Peyer's patch (tissue), 4 donors: ENCODE measurements at regions not wholly inside any gene's neighbourhood (a gene's known extent, or its start where the extent isn't known, plus 50 kb on each side); places are given as distances from the start of the nearest gene placed in this dataset.

Experiments
- DNase-seq, 3 donors: peaks; one replicate each; pipeline ENCODE4 v3.0.0-alpha.2; 2017 to 2019
- H3K27ac ChIP-seq, 4 donors: fragments of 200-600 bp; sonication (generic); one replicate each; pipeline ENCODE4 v1.5.1; 2016 to 2019
- H3K27me3 ChIP-seq, 2 donors: fragments of 200-600 bp; sonication (generic); one replicate each; pipeline ENCODE4 v1.5.1; 2019
- H3K36me3 ChIP-seq, 3 donors: fragments of 200-600 bp; sonication (generic); one replicate each; pipeline ENCODE4 v1.5.1; 2016 to 2019
- H3K4me1 ChIP-seq, 4 donors: fragments of 200-600 bp; sonication (generic); one replicate each; pipeline ENCODE4 v1.5.1; 2016 to 2019
- H3K4me3 ChIP-seq, 4 donors: fragments of 200-600 bp; sonication (generic); 1 replicate in 3 of 4; 2 replicates in 1 of 4; pipeline ENCODE4 v1.5.1; 2016 to 2019; ENCODE audit warnings: mild to moderate bottlenecking in 1 of 4
- H3K9me3 ChIP-seq, 4 donors: fragments of 200-600 bp; sonication (generic); one replicate each; pipeline ENCODE4 v1.5.1; 2016 to 2019; ENCODE audit warnings: mild to moderate bottlenecking in 1 of 4
- POLR2A ChIP-seq, 2 donors: fragments of 450-650 bp; IDR thresholded peaks; one replicate each; pipeline ENCODE4 v1.5.1; 2017; ENCODE audit warnings: antibody characterized with exemption in 2 of 2, mild to moderate bottlenecking in 2 of 2, moderate library complexity in 2 of 2
- TF ChIP-seq, protein P1 (sequence below), 6 experiments: fragments of 450-650 bp in 4 of 6; fragments of 200-600 bp in 2 of 6; sonication (generic) in 1 of 6; IDR thresholded peaks; one replicate each; pipeline ENCODE4 v1.5.1; 2017 to 2019; ENCODE audit warnings: antibody characterized with exemption in 6 of 6, mild to moderate bottlenecking in 3 of 6, moderate library complexity in 1 of 6

DNA sequence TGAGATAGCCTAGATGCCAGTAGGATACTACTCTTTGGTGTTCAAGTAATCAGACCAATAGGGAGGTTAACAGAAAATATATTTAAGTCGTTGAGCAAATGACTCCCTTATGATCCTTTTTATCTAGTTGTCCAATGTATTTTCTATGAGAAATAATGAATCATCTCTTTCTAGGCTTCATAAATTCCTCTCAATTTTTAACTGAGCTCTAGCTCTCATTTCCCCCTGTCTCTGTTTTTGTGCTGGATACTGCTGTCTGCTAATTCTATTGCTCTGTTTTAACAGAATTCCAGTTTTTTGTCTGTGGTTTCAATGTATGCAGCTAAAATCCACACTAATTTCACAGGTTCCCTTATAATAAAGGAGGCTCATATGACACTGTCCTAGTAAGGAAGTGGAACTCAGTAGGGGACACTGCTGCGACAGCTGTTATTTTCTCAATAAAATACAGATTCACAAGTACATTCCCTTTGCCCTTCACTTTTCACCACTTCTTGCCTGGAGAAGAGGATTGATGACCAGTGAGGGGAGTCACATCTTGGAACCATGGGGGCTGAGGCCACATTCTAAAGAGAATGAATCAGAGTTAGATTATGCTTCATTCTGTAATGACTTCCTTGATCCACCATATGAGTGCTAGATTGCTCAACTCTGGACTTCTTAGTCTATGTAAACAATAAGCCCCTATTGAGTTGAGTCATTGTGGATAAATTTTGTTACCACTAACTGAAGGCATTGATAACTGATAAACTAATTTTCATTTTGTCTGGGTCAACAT lies 558.7 kb upstream of the KCNMB2 start:
- H3K27me3 ChIP-seq = no peaks in the 10 kb centered on the region
- H3K4me3 ChIP-seq = no peak overlapping the region
- no peak overlapping the region for H3K27ac ChIP-seq
- DNase-seq = no peak
- TF ChIP-seq, protein P1, sequence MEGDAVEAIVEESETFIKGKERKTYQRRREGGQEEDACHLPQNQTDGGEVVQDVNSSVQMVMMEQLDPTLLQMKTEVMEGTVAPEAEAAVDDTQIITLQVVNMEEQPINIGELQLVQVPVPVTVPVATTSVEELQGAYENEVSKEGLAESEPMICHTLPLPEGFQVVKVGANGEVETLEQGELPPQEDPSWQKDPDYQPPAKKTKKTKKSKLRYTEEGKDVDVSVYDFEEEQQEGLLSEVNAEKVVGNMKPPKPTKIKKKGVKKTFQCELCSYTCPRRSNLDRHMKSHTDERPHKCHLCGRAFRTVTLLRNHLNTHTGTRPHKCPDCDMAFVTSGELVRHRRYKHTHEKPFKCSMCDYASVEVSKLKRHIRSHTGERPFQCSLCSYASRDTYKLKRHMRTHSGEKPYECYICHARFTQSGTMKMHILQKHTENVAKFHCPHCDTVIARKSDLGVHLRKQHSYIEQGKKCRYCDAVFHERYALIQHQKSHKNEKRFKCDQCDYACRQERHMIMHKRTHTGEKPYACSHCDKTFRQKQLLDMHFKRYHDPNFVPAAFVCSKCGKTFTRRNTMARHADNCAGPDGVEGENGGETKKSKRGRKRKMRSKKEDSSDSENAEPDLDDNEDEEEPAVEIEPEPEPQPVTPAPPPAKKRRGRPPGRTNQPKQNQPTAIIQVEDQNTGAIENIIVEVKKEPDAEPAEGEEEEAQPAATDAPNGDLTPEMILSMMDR (IDR thresholded peaks at IDR 0.05) = no peak
- TF ChIP-seq POLR2A (IDR thresholded peaks at IDR 0.05) = no peak
- no peaks in the 10 kb centered on the region for H3K9me3 ChIP-seq
- no peaks in the 10 kb centered on the region for H3K36me3 ChIP-seq
- H3K4me1 ChIP-seq = no peaks in the 10 kb centered on the region

DNA sequence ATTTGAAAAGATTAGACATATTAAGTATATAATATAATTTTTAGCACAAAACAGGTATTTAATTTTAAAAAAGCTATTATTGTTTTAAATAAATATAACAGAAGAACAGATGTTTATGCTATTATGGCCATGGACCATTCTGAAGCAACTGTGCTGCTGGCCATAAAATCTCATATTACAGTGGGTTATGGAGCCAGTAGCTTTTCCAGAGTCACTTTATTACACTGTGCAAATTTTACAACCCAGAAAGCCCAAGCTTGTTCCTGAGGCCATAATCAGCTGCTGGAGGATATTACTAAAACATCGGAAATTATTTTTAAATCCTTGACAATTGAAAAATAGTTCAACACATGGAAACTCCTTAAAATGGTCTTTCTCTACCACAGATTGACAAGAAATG lies 557.3 kb upstream of the KCNMB2 start:
- TF ChIP-seq, protein P1 (IDR thresholded peaks at IDR 0.05) = no peak
- Histone ChIP-seq H3K4me3 (no peak overlapping the region), H3K36me3 (no peaks in the 10 kb centered on the region), H3K27me3 (no peaks in the 10 kb centered on the region), H3K27ac (no peak overlapping the region), H3K9me3 (no peaks in the 10 kb centered on the region), H3K4me1 (no peaks in the 10 kb centered on the region)
- DNase-seq = no peak

DNA sequence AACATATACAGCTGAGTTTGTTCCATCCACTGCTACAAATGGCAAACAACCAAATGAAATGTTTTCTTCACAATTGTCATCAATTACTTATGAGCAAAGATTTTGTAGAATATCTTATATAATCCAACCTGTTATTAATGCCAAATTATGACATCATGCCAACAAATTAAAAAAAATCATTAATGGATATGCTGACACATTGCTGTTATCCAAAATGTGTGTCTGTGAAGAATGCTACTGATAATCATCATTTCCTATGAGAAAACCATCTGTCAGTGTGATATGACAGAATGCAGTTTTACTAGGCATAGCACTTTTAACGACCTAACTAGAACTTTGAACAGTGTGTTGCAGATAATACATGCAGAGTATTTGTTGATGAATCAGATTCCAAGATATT lies 556.5 kb upstream of the KCNMB2 start:
- DNase-seq = no peak
- TF ChIP-seq, protein P1 (IDR thresholded peaks at IDR 0.05) = no peak
- TF ChIP-seq POLR2A (IDR thresholded peaks at IDR 0.05) = no peak

DNA sequence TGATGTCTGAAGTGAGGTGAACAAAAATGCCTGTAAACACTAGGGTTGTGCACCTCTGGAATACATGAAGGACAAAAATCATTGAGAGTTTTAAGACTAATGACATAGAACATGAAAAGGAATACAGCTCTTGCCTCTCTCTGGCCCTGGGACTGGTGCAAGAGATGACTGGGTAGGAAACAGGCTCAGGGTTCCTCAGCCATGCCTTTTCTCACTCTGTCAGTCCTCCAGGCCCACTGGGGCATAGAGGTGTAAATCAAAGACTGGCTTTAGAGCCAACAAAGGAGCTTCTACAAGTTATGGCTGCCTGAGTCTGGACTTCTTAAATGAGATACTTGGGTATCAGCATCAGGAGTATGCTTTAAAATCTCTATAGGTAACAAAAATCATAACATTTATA lies 554.7 kb upstream of the KCNMB2 start:
- Histone ChIP-seq H3K9me3 (no peaks in the 10 kb centered on the region), H3K4me3 (no peak overlapping the region), H3K36me3 (no peaks in the 10 kb centered on the region), H3K27ac (no peak overlapping the region), H3K27me3 (no peaks in the 10 kb centered on the region), H3K4me1 (no peaks in the 10 kb centered on the region)
- TF ChIP-seq, protein P1 (IDR thresholded peaks at IDR 0.05) = no peak
- no peak for TF ChIP-seq POLR2A (IDR thresholded peaks at IDR 0.05)
- DNase-seq = no peak

More for the DNA sequence above, 556.5 kb upstream of the KCNMB2 start:
- Histone ChIP-seq H3K36me3 (no peaks in the 10 kb centered on the region), H3K9me3 (no peaks in the 10 kb centered on the region), H3K4me3 (no peak overlapping the region), H3K4me1 (no peaks in the 10 kb centered on the region), H3K27ac (no peak overlapping the region), H3K27me3 (no peaks in the 10 kb centered on the region)

DNA sequence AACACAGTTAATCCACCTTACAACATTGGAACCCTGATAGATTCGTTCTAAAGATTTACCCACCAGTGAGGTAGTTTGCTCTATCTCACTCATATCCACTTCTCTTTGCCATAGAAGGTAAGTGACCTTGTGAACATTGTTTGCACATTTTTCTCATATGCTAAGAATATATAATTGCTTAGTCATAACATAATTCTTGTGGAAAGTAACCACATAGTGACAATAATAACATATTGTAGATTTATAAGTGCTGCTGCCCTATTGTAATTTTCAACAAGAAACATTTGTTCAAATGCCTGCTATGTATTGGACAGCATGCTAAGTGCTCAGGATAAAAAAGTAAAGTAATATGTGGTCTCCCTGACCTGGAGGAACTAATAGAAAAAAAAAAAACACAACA lies 554.2 kb upstream of the KCNMB2 start:
- no peak for TF ChIP-seq POLR2A (IDR thresholded peaks at IDR 0.05)
- TF ChIP-seq, protein P1 (IDR thresholded peaks at IDR 0.05) = no peak
- no peaks in the 10 kb centered on the region for H3K27me3 ChIP-seq
- no peak overlapping the region for H3K4me3 ChIP-seq
- no peaks in the 10 kb centered on the region for H3K36me3 ChIP-seq
- H3K4me1 ChIP-seq = no peaks in the 10 kb centered on the region
- no peaks in the 10 kb centered on the region for H3K9me3 ChIP-seq
- DNase-seq = no peak
- no peak overlapping the region for H3K27ac ChIP-seq
